Astrocyte of the spinal cord (primary cell): ENCODE measurements at regions not wholly inside any gene's neighbourhood (a gene's known extent, or its start where the extent isn't known, plus 50 kb on each side); places are given as distances from the start of the nearest gene placed in this dataset.

Source experiments
- DNase-seq: peaks from one replicate; pipeline ENCODE4 v3.0.0; 2011; ENCODE audit warnings: low read depth, low spot score
- H3K4me3 ChIP-seq: 2 replicates; pipeline ENCODE4 v1.5.1; 2011; ENCODE audit warnings: low read depth, mild to moderate bottlenecking, low read length, moderate library complexity
- CTCF ChIP-seq: IDR thresholded peaks from 2 replicates; pipeline ENCODE4 v1.5.1; 2012; ENCODE audit warnings: low read depth, mild to moderate bottlenecking, low read length, inconsistent platforms
- in situ Hi-C: cut with HindIII; loops from 2 replicates; pipeline ENCODE4 v1.10.0; 2017; ENCODE audit warnings: low sequenced_read_pairs

GRCh38 chr13:86673931-86674431 is 874.8 kb upstream of the SLITRK6 start:
- no peak for DNase-seq
- TF ChIP-seq CTCF, result no peak
- in situ Hi-C loops, result no loop called here
- H3K4me3 ChIP-seq, result no peak overlapping the region

- no peak for TF ChIP-seq CTCF
- no peak overlapping the region for H3K4me3 ChIP-seq
- in situ Hi-C loops, result no loop called here
- no peak for DNase-seq
Measured at GRCh38 chr13:86681223-86681622, 882.0 kb upstream of the SLITRK6 start.

- in situ Hi-C loops, result no loop called here
Measured at GRCh38 chr13:86684402-86684801, 885.2 kb upstream of the SLITRK6 start.

GRCh38 chr13:86689911-86690310 is 890.7 kb upstream of the SLITRK6 start:
- H3K4me3 ChIP-seq, result no peak overlapping the region
- in situ Hi-C loops, result no loop called here
- TF ChIP-seq CTCF, result no peak
- DNase-seq, result no peak

More at GRCh38 chr13:86684402-86684801, 885.2 kb upstream of the SLITRK6 start:
- no peak overlapping the region for H3K4me3 ChIP-seq
- peak; percentile 74 for DNase-seq
- TF ChIP-seq CTCF, result no peak

GRCh38 chr13:86692291-86692690 is 893.1 kb upstream of the SLITRK6 start:
- no peak overlapping the region for H3K4me3 ChIP-seq
- DNase-seq, result no peak
- in situ Hi-C loops, result no loop called here
- no peak for TF ChIP-seq CTCF

GRCh38 chr13:86710013-86710412 is 910.8 kb upstream of the SLITRK6 start:
- in situ Hi-C loops, result no loop called here
- no peak overlapping the region for H3K4me3 ChIP-seq
- no peak for TF ChIP-seq CTCF
- DNase-seq, result no peak

GRCh38 chr13:86710896-86711295 is 911.7 kb upstream of the SLITRK6 start:
- no peak for TF ChIP-seq CTCF
- no peak for DNase-seq
- in situ Hi-C loops, result no loop called here
- no peak overlapping the region for H3K4me3 ChIP-seq
